ENCODE measurements at regions not wholly inside any gene's neighbourhood (a gene's known extent, or its start where the extent isn't known, plus 50 kb on each side); places are given as distances from the start of the nearest gene placed in this dataset.

- TF ChIP-seq CTCF (IDR thresholded peaks at IDR 0.05; ENCODE audit: insufficient read depth, low read depth, low read length) (no peak), EZH2 (IDR thresholded peaks at IDR 0.05; ENCODE audit: insufficient read depth, low read length) (no peak)
Measured at GRCh38 chr1:215466361-215466760, 100.7 kb upstream of the KCTD3 start.

All from astrocyte (in vitro differentiated cells and primary cell).